ENCODE measurements at regions not wholly inside any gene's neighbourhood (a gene's known extent, or its start where the extent isn't known, plus 50 kb on each side); places are given as distances from the start of the nearest gene placed in this dataset.
"Not testable (repeated sequence)": the region's sequence is repeated elsewhere in the genome, so short reads cannot be mapped to it uniquely, and the experiment has no call there.

GRCh38 chrX:40788698-40789097 lies 53.4 kb upstream of the MED14 start:
- H3K9me3 Mint-ChIP-seq; H3K4me1 Mint-ChIP-seq (ENCODE audit: low read depth); DNase-seq; H3K4me3 Mint-ChIP-seq; H3K36me3 Mint-ChIP-seq (ENCODE audit: insufficient read depth in 2 of 2); H3K27ac Mint-ChIP-seq; ATAC-seq (replicated peaks in 1 of 2): not testable (repeated sequence)
- H3K27me3 Mint-ChIP-seq (ENCODE audit: low read depth) = peaks cover 23% of the 10 kb centered on the region

GRCh38 chrX:40792433-40792832 lies 57.1 kb upstream of the MED14 start:
- Mint-ChIP-seq H3K4me3 (no peak overlapping the region), H3K27me3 (ENCODE audit: low read depth) (peaks cover 46% of the 10 kb centered on the region), H3K9me3 (no peaks in the 10 kb centered on the region), H3K27ac (no peak overlapping the region), H3K4me1 (ENCODE audit: low read depth) (no peaks in the 10 kb centered on the region), H3K36me3 (ENCODE audit: insufficient read depth in 2 of 2) (no peaks in the 10 kb centered on the region)
- ATAC-seq (replicated peaks in 1 of 2) (no peak), DNase-seq (no peak)

GRCh38 chrX:40794829-40795130 lies 59.4 kb upstream of the MED14 start:
- not testable (repeated sequence) for ATAC-seq (replicated peaks in 1 of 2)

GRCh38 chrX:40799745-40800144 lies 64.4 kb upstream of the MED14 start:
- H3K4me3 Mint-ChIP-seq; H3K4me1 Mint-ChIP-seq (ENCODE audit: low read depth); DNase-seq; H3K9me3 Mint-ChIP-seq; H3K36me3 Mint-ChIP-seq (ENCODE audit: insufficient read depth in 2 of 2); ATAC-seq (replicated peaks in 1 of 2); H3K27ac Mint-ChIP-seq: not testable (repeated sequence)
- H3K27me3 Mint-ChIP-seq (ENCODE audit: low read depth) = peaks cover 58% of the 10 kb centered on the region

More at GRCh38 chrX:40794829-40795130, 59.4 kb upstream of the MED14 start:
- DNase-seq; H3K27ac Mint-ChIP-seq; H3K36me3 Mint-ChIP-seq (ENCODE audit: insufficient read depth in 2 of 2); H3K9me3 Mint-ChIP-seq; H3K4me1 Mint-ChIP-seq (ENCODE audit: low read depth); H3K4me3 Mint-ChIP-seq: not testable (repeated sequence)
- H3K27me3 Mint-ChIP-seq (ENCODE audit: low read depth) = peaks cover 58% of the 10 kb centered on the region

GRCh38 chrX:40805404-40805803 lies 70.1 kb upstream of the MED14 start:
- H3K36me3 Mint-ChIP-seq (ENCODE audit: insufficient read depth in 2 of 2) = no peaks in the 10 kb centered on the region
- H3K9me3 Mint-ChIP-seq = no peaks in the 10 kb centered on the region
- H3K4me3 Mint-ChIP-seq = no peak overlapping the region
- DNase-seq (no peak), ATAC-seq (replicated peaks in 1 of 2) (no peak)
- no peak overlapping the region for H3K27ac Mint-ChIP-seq
- H3K27me3 Mint-ChIP-seq (ENCODE audit: low read depth) = peaks cover 21% of the 10 kb centered on the region
- H3K4me1 Mint-ChIP-seq (ENCODE audit: low read depth) = no peaks in the 10 kb centered on the region

GRCh38 chrX:40806513-40807220 lies 71.3 kb upstream of the MED14 start:
- H3K36me3 Mint-ChIP-seq (ENCODE audit: insufficient read depth in 2 of 2) = no peaks in the 10 kb centered on the region
- no peaks in the 10 kb centered on the region for H3K4me1 Mint-ChIP-seq (ENCODE audit: low read depth)
- ATAC-seq (replicated peaks in 1 of 2) = no peak
- peaks cover 29% of the 10 kb centered on the region for H3K27me3 Mint-ChIP-seq (ENCODE audit: low read depth)
- no peak for DNase-seq
- no peak overlapping the region for H3K27ac Mint-ChIP-seq
- H3K9me3 Mint-ChIP-seq = no peaks in the 10 kb centered on the region
- H3K4me3 Mint-ChIP-seq = no peak overlapping the region

- no peak overlapping the region for H3K27ac Mint-ChIP-seq
- H3K36me3 Mint-ChIP-seq (ENCODE audit: insufficient read depth in 2 of 2) = no peaks in the 10 kb centered on the region
- H3K4me1 Mint-ChIP-seq (ENCODE audit: low read depth) = no peaks in the 10 kb centered on the region
- ATAC-seq (replicated peaks in 1 of 2) (no peak), DNase-seq (no peak)
- H3K9me3 Mint-ChIP-seq = no peaks in the 10 kb centered on the region
- H3K27me3 Mint-ChIP-seq (ENCODE audit: low read depth) = peaks cover 29% of the 10 kb centered on the region
- H3K4me3 Mint-ChIP-seq = no peak overlapping the region
Observed at GRCh38 chrX:40807384-40807783, 72.0 kb upstream of the MED14 start.

GRCh38 chrX:40808203-40808602 lies 72.9 kb upstream of the MED14 start:
- no peaks in the 10 kb centered on the region for H3K4me1 Mint-ChIP-seq (ENCODE audit: low read depth)
- no peaks in the 10 kb centered on the region for H3K36me3 Mint-ChIP-seq (ENCODE audit: insufficient read depth in 2 of 2)
- ATAC-seq (replicated peaks in 1 of 2) = no peak
- H3K4me3 Mint-ChIP-seq = no peak overlapping the region
- no peak overlapping the region for H3K27ac Mint-ChIP-seq
- DNase-seq = no peak
- H3K9me3 Mint-ChIP-seq = no peaks in the 10 kb centered on the region
- H3K27me3 Mint-ChIP-seq (ENCODE audit: low read depth) = peaks cover 29% of the 10 kb centered on the region

- Mint-ChIP-seq H3K4me1 (ENCODE audit: low read depth) (no peaks in the 10 kb centered on the region), H3K36me3 (ENCODE audit: insufficient read depth in 2 of 2) (no peaks in the 10 kb centered on the region), H3K27me3 (ENCODE audit: low read depth) (peaks cover 29% of the 10 kb centered on the region), H3K9me3 (peaks cover 0 to 2% of the 10 kb centered on the region in 2 donors), H3K4me3 (no peak overlapping the region), H3K27ac (no peak overlapping the region)
- DNase-seq (no peak), ATAC-seq (replicated peaks in 1 of 2) (no peak)
Observed at GRCh38 chrX:40809210-40809609, 73.9 kb upstream of the MED14 start.

- H3K9me3 Mint-ChIP-seq; H3K4me1 Mint-ChIP-seq (ENCODE audit: low read depth); ATAC-seq (replicated peaks in 1 of 2); H3K27ac Mint-ChIP-seq; H3K4me3 Mint-ChIP-seq; DNase-seq; H3K36me3 Mint-ChIP-seq (ENCODE audit: insufficient read depth in 2 of 2): not testable (repeated sequence)
- peaks cover 34% of the 10 kb centered on the region for H3K27me3 Mint-ChIP-seq (ENCODE audit: low read depth)
Observed at GRCh38 chrX:40815045-40815444, 79.7 kb upstream of the MED14 start.

GRCh38 chrX:40816906-40817305 lies 81.6 kb upstream of the MED14 start:
- Mint-ChIP-seq H3K27ac (no peak overlapping the region), H3K4me3 (no peak overlapping the region), H3K36me3 (ENCODE audit: insufficient read depth in 2 of 2) (peaks cover 0 to 3% of the 10 kb centered on the region in 2 donors), H3K9me3 (peaks cover 0 to 2% of the 10 kb centered on the region in 2 donors), H3K27me3 (ENCODE audit: low read depth) (peaks cover 32% of the 10 kb centered on the region), H3K4me1 (ENCODE audit: low read depth) (no peaks in the 10 kb centered on the region)
- no peak for DNase-seq
- ATAC-seq (replicated peaks in 1 of 2) = no peak

- no peaks in the 10 kb centered on the region for H3K4me1 Mint-ChIP-seq (ENCODE audit: low read depth)
- H3K36me3 Mint-ChIP-seq (ENCODE audit: insufficient read depth in 2 of 2) = peaks cover 0 to 3% of the 10 kb centered on the region in 2 donors
- DNase-seq = no peak
- no peak for ATAC-seq (replicated peaks in 1 of 2)
- H3K4me3 Mint-ChIP-seq = no peak overlapping the region
- peaks cover 0 to 2% of the 10 kb centered on the region in 2 donors for H3K9me3 Mint-ChIP-seq
- H3K27ac Mint-ChIP-seq = no peak overlapping the region
- peaks cover 32% of the 10 kb centered on the region for H3K27me3 Mint-ChIP-seq (ENCODE audit: low read depth)
Observed at GRCh38 chrX:40818236-40818635, 82.9 kb upstream of the MED14 start.

- Mint-ChIP-seq H3K27ac (no peak overlapping the region), H3K4me3 (no peak overlapping the region), H3K36me3 (ENCODE audit: insufficient read depth in 2 of 2) (peaks cover 0 to 5% of the 10 kb centered on the region in 2 donors), H3K9me3 (peaks cover 0 to 6% of the 10 kb centered on the region in 2 donors), H3K27me3 (ENCODE audit: low read depth) (peaks cover 40% of the 10 kb centered on the region), H3K4me1 (ENCODE audit: low read depth) (no peaks in the 10 kb centered on the region)
- ATAC-seq (replicated peaks in 1 of 2) (no peak), DNase-seq (no peak)
Observed at GRCh38 chrX:40821780-40822179, 86.4 kb upstream of the MED14 start.

GRCh38 chrX:40827331-40827730 lies 92.0 kb upstream of the MED14 start:
- no peaks in the 10 kb centered on the region for H3K4me1 Mint-ChIP-seq (ENCODE audit: low read depth)
- H3K36me3 Mint-ChIP-seq (ENCODE audit: insufficient read depth in 2 of 2) = peaks cover 0 to 5% of the 10 kb centered on the region in 2 donors
- H3K4me3 Mint-ChIP-seq = no peak overlapping the region
- DNase-seq (no peak), ATAC-seq (replicated peaks in 1 of 2) (no peak)
- H3K9me3 Mint-ChIP-seq = peaks cover 0 to 6% of the 10 kb centered on the region in 2 donors
- H3K27me3 Mint-ChIP-seq (ENCODE audit: low read depth) = peaks cover 28% of the 10 kb centered on the region
- H3K27ac Mint-ChIP-seq = no peak overlapping the region

Measured in activated T-cell treated with anti-CD3 and anti-CD28 coated beads, Interleukin-2, amount 50 U/mL, for 72 hours (primary cell).